ENCODE measurements at regions not wholly inside any gene's neighbourhood (a gene's known extent, or its start where the extent isn't known, plus 50 kb on each side); places are given as distances from the start of the nearest gene placed in this dataset.

DNA sequence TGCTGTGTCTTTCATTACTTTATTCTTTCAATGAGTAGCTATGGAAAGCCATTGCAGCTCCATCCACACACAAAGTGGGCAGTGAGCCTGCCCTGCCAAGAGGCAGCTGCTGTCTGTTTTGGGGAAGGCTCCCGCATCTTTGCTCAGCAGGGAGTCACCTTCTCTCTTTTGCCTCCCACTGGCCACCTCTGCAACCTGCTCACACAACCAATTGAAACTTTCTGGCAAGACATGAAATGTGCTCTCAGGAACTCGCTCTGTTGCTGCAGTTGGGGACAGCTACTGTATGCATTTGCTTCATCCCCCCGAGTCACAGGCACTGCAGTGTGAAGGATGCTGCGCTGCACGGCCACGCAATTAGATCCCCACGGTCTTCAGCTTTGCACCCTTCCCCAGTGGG, 244.8 kb upstream of the NFE2L3 start:
- Histone ChIP-seq H3K36me3 (replicated peaks in 1 of 2) (no peaks in the 10 kb centered on the region), H3K4me1 (replicated peaks in 1 of 2) (no peaks in the 10 kb centered on the region), H3K4me3 (no peak overlapping the region), H3K9me3 (replicated peaks in 1 of 3) (no peaks in the 10 kb centered on the region), H3K27me3 (no peaks in the 10 kb centered on the region), H3K27ac (no peak overlapping the region)
- no peak for TF ChIP-seq POLR2A (IDR thresholded peaks at IDR 0.05)
- TF ChIP-seq CTCF (IDR thresholded peaks at IDR 0.05), result no peak
- whole genome bisulfite sequencing, 4 donors, result 89 to 98% (median 97%) methylated on average over 7 of the region's 7 CpGs
- no peak for DNase-seq
- intact Hi-C loops (cut with DNase I), result no loop called here

- Histone ChIP-seq H3K4me3 (no peak overlapping the region), H3K9me3 (replicated peaks in 1 of 3) (no peaks in the 10 kb centered on the region), H3K27me3 (no peaks in the 10 kb centered on the region), H3K27ac (no peak overlapping the region), H3K36me3 (replicated peaks in 1 of 2) (no peaks in the 10 kb centered on the region), H3K4me1 (replicated peaks in 1 of 2) (no peaks in the 10 kb centered on the region)
- TF ChIP-seq CTCF (IDR thresholded peaks at IDR 0.05) (no peak), POLR2A (IDR thresholded peaks at IDR 0.05) (no peak)
- no peak for DNase-seq
- intact Hi-C loops (cut with DNase I), result no loop called here
- WGBS, 4 donors, result 87 to 90% (median 88%) methylated on average over 5 of the region's 5 CpGs
Observed at GRCh38 chr7:25907731-25908130, 244.3 kb upstream of the NFE2L3 start.

DNA sequence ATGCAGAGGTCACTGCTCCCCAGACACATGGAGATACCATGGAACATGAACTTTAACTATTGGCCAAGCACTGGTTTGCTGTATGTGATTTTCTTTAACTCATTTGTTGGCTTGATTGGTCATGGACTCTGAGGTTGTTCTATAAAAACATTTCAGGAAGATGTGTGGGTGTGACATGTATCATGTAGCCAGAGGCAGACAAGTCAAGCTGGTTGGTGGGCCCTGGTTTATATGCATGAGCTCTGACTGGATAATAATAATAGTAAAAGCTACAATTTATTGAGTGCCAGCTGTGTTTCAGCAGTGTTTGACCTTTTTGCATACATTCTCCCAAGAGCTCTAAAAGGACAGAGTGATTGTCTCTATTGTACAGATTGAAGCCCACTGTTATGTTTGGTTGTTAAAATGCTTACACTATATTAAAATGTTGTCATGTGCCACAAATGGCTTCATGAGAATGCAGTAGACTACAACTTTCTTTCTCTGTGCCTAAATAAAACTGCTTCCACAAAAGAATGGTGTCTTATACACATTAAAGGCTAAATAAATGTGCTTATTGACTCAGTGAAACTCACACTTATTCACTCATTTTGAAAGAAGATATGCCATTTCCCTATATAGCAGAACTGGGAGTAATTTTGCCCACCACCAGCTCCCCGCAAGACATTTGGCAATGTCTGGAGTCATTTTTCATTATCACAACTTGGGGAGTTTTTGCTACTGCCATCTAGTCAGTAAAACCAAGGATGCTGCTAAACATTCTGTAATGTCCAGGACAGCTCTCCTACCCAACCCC, 243.6 kb upstream of the NFE2L3 start:
- Histone ChIP-seq H3K4me1 (replicated peaks in 1 of 2) (no peaks in the 10 kb centered on the region), H3K4me3 (no peak overlapping the region), H3K36me3 (replicated peaks in 1 of 2) (no peaks in the 10 kb centered on the region), H3K9me3 (replicated peaks in 1 of 3) (no peaks in the 10 kb centered on the region), H3K27ac (no peak overlapping the region), H3K27me3 (no peaks in the 10 kb centered on the region)
- WGBS, 4 donors, result 86 to 100% (median 94%) methylated on average over 1 of the region's 1 CpG
- intact Hi-C loops (cut with DNase I), result no loop called here
- no peak for DNase-seq
- TF ChIP-seq POLR2A (IDR thresholded peaks at IDR 0.05), result no peak
- TF ChIP-seq CTCF (IDR thresholded peaks at IDR 0.05), result no peak

- H3K27me3 ChIP-seq, result no peaks in the 10 kb centered on the region
- DNase-seq, result no peak
- H3K9me3 ChIP-seq (replicated peaks in 1 of 3), result no peaks in the 10 kb centered on the region
- H3K4me1 ChIP-seq (replicated peaks in 1 of 2), result no peaks in the 10 kb centered on the region
- 52 to 87% (median 72%) methylated on average over 7 of the region's 7 CpGs for WGBS, 4 donors
- no peaks in the 10 kb centered on the region for H3K36me3 ChIP-seq (replicated peaks in 1 of 2)
- H3K4me3 ChIP-seq, result no peak overlapping the region
- TF ChIP-seq CTCF (IDR thresholded peaks at IDR 0.05) (no peak), POLR2A (IDR thresholded peaks at IDR 0.05) (no peak)
- H3K27ac ChIP-seq, result no peak overlapping the region
- intact Hi-C loops (cut with DNase I), result no loop called here
Observed at GRCh38 chr7:25911738-25912607, 240.0 kb upstream of the NFE2L3 start.

All from adrenal gland (tissue), 9 donors.